Activated naive CD4-positive, alpha-beta T cell treated with anti-CD3 and anti-CD28 coated beads, Interleukin-2, amount 50 U/mL, for 24 hours (primary cell): ENCODE measurements at regions not wholly inside any gene's neighbourhood (a gene's known extent, or its start where the extent isn't known, plus 50 kb on each side); places are given as distances from the start of the nearest gene placed in this dataset.
"Not testable (repeated sequence)": the region's sequence is repeated elsewhere in the genome, so short reads cannot be mapped to it uniquely, and the experiment has no call there.

Experiments used
- H3K27ac Mint-ChIP-seq: one replicate; pipeline ENCODE4 v1.8.0; 2021; ENCODE audit warnings: mild to moderate bottlenecking, mixed read lengths
- H3K27me3 Mint-ChIP-seq: one replicate; pipeline ENCODE4 v1.8.0; 2021; ENCODE audit warnings: mixed read lengths
- H3K36me3 Mint-ChIP-seq: one replicate; pipeline ENCODE4 v1.8.0; 2021; ENCODE audit warnings: mixed read lengths
- H3K4me1 Mint-ChIP-seq: one replicate; pipeline ENCODE4 v1.8.0; 2021; ENCODE audit warnings: mixed read lengths
- H3K4me3 Mint-ChIP-seq: one replicate; pipeline ENCODE4 v1.8.0; 2021; ENCODE audit warnings: mild to moderate bottlenecking, mixed read lengths
- H3K9me3 Mint-ChIP-seq: one replicate; pipeline ENCODE4 v1.8.0; 2021; ENCODE audit warnings: mixed read lengths

DNA sequence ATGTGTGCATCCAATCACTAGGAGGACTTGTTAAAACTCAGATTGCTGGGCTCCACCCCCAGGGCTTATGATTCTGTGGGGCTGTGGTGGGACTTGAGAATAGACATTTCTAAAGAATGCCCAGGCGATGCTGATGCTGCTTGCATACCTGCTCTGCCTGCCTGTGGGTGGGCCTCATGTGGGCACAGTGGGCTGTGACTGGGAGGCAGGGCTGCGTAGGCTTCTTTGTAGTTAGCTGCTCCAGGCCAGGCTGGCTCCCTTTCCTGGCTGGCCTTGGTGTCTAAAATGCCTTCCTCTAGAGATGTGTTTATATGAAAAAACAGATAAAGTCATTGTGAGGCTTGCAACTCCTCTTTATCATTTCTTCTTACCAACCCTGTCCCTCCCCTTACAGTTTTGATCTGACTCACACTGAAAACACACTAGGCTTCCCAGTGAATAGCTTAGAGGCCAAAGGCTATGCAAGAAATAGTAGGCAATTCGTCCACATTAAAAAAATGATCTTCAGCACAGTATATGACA lies 495.5 kb upstream of the MAP3K7 start:
- H3K27me3 Mint-ChIP-seq: no peaks in the 10 kb centered on the region
- H3K4me1 Mint-ChIP-seq: no peaks in the 10 kb centered on the region
- H3K27ac Mint-ChIP-seq: no peak overlapping the region
- no peak overlapping the region for H3K4me3 Mint-ChIP-seq
- no peaks in the 10 kb centered on the region for H3K36me3 Mint-ChIP-seq
- no peaks in the 10 kb centered on the region for H3K9me3 Mint-ChIP-seq

DNA sequence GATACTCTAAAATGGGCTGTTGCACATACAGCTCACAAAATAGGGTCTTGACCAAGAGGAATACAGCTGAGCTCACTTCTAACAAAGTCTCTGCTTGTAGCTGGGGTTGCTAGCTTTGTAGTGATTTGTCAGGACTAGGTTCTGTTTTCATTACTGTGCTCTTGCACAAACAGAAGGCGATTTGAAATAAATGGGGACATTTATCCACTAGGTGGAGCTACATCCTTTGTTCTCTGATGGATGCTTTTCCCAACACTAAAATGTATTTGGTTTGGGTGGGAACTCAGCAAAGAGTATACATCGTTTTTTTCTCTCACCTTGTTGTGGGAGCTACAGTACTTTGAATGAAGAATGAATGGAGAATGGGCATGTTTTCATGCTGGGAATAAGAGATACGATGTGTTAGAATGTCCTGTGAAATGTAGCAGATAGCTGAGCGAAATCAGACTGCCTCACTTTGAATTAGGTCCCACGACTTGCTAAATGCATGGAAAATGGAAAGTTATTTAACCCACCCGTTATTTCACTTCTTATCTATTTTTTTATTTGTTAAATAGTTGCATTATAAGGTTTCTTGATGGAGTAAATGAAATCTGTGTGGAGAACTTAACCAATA lies 494.7 kb upstream of the MAP3K7 start:
- Mint-ChIP-seq H3K4me3 (no peak overlapping the region), H3K9me3 (no peaks in the 10 kb centered on the region), H3K27me3 (no peaks in the 10 kb centered on the region), H3K36me3 (no peaks in the 10 kb centered on the region), H3K4me1 (no peaks in the 10 kb centered on the region), H3K27ac (no peak overlapping the region)

DNA sequence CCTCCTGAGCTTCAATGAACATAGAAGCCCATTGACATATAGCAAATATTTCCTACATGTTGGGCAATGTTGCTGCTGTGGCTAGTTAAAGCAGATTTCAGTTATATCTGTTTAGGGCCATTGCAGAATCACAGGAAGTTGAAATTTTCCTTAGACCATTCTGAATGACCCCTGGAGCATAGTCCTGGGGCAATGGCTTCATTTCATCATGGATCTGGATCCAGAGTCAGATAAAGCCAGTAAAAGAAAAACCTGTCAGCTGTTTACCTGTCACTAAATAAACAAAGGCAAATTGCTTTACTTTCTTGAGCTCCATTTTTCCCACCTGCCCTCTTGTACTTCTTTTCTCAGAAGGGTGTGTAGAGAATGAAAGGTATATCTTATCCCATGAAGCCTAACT lies 494.0 kb upstream of the MAP3K7 start:
- Mint-ChIP-seq H3K4me3 (no peak overlapping the region), H3K36me3 (no peaks in the 10 kb centered on the region), H3K9me3 (no peaks in the 10 kb centered on the region), H3K27me3 (no peaks in the 10 kb centered on the region), H3K27ac (no peak overlapping the region), H3K4me1 (no peaks in the 10 kb centered on the region)

DNA sequence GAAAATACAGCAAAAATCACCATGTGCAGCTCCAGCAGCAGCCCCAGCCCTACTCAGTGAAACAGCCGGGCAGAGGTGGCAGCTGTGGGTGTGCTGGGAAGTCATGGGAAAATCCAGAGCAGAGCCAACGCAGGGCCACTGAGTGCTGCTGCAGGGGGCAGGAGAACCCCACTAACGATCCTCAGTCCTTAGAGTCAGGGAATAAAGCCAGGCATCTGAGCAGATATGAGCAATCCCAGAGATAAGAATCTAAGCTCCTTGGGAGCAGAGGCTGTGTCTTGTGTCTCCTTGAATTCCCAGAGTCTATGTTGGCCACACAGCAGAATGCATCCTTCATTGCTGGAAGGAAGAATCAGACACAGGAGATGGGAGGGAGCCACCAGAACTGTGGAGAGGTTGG lies 493.1 kb upstream of the MAP3K7 start:
- no peaks in the 10 kb centered on the region for H3K4me1 Mint-ChIP-seq
- H3K9me3 Mint-ChIP-seq: no peaks in the 10 kb centered on the region
- no peaks in the 10 kb centered on the region for H3K27me3 Mint-ChIP-seq
- H3K36me3 Mint-ChIP-seq: no peaks in the 10 kb centered on the region
- H3K4me3 Mint-ChIP-seq: no peak overlapping the region
- H3K27ac Mint-ChIP-seq: no peak overlapping the region

DNA sequence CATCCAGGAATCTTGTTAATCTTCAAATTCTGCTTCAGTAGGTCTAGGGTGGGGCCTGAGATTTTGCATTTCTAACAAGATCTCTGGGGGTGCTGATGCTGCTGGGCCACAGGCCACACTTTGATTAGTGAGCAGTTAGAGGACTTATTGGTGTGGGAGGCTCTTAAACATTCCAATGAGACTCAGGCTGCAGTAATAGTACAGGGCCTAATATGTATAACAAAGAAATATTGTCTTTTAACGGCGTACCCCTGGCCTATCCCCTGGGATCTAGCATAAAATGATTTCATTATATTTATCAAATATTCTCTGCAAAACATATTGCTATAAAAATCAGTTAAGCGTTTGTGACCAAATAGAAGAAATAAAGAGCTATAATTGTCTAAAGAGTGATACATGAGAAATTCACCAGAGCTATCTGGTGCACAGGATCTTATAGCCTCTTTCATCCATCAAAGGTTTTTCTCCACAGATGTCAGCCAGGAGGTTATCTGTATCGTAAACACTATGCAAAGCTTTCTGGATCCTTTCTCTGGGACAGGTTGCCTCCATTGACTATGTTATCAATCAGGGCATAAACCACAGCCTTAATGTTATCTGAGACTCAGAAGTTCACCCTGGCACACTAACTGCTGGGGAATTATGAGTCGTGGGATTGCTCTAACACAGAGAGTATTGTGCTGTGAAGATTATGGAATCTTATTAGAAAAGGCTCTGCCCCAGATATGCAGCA lies 488.5 kb upstream of the MAP3K7 start:
- H3K36me3 Mint-ChIP-seq: no peaks in the 10 kb centered on the region
- H3K27ac Mint-ChIP-seq: no peak overlapping the region
- H3K4me3 Mint-ChIP-seq: no peak overlapping the region
- no peaks in the 10 kb centered on the region for H3K9me3 Mint-ChIP-seq
- H3K4me1 Mint-ChIP-seq: no peaks in the 10 kb centered on the region
- no peaks in the 10 kb centered on the region for H3K27me3 Mint-ChIP-seq

DNA sequence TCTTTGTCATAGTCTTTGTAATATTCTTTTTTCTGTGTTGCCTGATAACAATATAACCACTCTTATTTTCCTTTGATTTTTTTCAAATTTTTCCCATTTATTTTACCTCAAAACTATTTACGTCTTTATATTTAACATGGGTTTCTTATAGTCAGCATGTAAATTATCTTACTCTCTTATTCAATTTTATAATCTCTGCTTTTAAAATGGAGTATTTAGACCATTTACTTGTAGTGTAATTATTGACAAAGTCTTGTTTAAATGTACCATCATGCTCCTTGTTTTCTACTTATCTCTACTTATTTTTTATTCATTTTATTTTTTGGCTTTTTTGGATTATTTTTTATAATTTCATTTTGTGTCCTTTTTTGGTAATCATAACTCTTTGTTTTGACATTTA lies 476.5 kb upstream of the MAP3K7 start:
- H3K36me3 Mint-ChIP-seq: no peaks in the 10 kb centered on the region
- H3K4me1 Mint-ChIP-seq: no peaks in the 10 kb centered on the region
- no peak overlapping the region for H3K4me3 Mint-ChIP-seq
- no peaks in the 10 kb centered on the region for H3K27me3 Mint-ChIP-seq
- H3K9me3 Mint-ChIP-seq: peaks cover 10% of the 10 kb centered on the region
- H3K27ac Mint-ChIP-seq: no peak overlapping the region

DNA sequence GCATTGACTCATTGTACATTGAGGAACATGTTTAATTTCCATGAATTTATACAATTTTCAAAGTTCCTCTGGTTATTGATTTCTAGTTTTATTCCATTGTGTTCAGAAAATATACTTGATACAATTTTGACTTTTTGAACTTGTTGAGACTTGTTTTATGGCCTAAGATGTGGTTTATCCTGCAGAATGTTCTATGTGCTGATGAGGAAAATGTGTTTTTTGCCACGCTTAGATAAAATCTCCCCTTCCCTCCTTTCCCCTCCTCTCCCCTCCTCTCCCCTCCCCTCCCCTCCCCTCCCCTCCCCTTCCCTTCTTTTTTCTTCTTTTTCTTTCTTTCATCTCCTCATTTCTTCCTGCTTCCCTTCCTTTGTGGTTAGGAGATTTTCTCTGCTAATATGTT lies 470.8 kb upstream of the MAP3K7 start:
- Mint-ChIP-seq H3K27ac (no peak overlapping the region), H3K9me3 (peaks cover 27% of the 10 kb centered on the region), H3K36me3 (no peaks in the 10 kb centered on the region), H3K27me3 (no peaks in the 10 kb centered on the region), H3K4me3 (no peak overlapping the region), H3K4me1 (no peaks in the 10 kb centered on the region)

DNA sequence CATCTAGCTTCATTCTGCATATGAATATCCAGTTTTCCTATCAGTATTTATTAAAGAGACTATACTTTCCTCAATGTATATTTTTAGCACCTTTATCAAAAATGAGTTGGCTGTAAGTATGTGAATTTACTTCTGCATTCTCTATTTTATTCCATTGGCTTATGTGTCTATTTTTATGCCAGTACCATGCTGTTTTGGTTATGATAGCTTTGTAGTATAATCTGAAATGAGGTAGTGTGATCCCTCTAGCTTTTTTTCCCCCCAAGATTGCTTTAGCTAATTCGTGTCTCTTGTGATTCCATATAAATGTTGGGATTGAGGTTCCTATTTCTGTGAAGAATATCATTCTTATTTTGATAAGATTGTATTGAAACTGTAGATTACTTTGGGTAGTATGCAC lies 469.1 kb upstream of the MAP3K7 start:
- H3K36me3 Mint-ChIP-seq: no peaks in the 10 kb centered on the region
- no peaks in the 10 kb centered on the region for H3K4me1 Mint-ChIP-seq
- H3K27me3 Mint-ChIP-seq: no peaks in the 10 kb centered on the region
- H3K4me3 Mint-ChIP-seq: no peak overlapping the region
- peaks cover 27% of the 10 kb centered on the region for H3K9me3 Mint-ChIP-seq
- no peak overlapping the region for H3K27ac Mint-ChIP-seq

DNA sequence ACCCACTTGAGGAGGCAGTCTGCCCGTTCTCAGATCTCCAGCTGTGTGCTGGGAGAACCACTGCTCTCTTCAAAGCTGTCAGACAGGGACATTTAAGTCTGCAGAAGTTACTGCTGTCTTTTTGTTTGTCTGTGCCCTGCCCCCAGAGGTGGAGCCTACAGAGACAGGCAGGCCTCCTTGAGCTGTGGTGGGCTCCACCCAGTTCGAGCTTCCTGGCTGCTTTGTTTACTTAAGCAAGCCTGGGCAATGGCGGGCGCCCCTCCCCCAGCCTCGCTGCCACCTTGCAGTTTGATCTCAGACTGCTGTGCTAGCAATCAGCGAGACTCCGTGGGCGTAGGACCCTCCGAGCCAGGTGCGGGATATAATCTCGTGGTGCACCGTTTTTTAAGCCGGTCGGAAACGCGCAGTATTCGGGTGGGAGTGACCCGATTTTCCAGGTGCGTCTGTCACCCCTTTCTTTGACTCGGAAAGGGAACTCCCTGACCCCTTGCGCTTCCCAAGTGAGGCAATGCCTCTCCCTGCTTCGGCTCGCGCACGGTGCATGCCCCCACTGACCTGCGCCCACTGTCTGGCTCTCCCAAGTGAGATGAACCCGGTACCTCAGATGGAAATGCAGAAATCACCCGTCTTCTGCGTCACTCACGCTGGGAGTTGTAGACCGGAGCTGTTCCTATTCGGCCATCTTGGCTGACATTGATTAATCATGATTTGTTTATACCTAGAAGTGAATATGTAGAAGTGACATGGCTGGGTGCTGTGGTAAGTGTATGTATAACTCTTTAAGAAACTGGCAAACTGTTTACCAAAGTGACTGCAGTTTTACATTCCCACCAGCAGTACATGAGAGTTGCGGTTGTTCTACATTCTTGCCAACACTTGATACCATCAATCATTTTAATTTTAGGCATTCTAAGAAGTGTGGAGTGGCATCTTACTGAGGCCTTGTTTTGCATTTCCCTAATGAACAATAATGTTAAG lies 465.9 kb upstream of the MAP3K7 start:
- peaks cover 17% of the 10 kb centered on the region for H3K9me3 Mint-ChIP-seq
- not testable (repeated sequence) for H3K4me1 Mint-ChIP-seq, H3K4me3 Mint-ChIP-seq, H3K36me3 Mint-ChIP-seq, H3K27ac Mint-ChIP-seq, H3K27me3 Mint-ChIP-seq

DNA sequence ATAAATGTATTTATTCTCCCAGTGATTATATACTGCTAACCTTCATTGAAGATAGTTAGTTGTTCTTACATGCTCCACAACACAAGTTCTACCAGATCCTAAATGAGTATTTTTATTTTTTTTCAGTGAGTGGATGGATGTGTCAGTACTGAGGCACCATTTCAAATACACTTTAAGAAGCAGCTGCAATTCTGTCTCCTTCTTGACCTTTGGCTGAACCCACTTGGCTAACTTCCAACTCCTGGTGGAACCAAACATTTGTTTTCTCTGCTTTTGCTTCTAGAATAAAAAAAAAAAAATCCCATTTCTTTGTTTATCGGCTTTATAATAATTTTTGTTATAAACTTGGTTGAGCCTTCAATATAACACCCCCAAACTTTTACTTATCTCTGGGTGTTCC lies 458.3 kb upstream of the MAP3K7 start:
- Mint-ChIP-seq H3K4me3 (no peak overlapping the region), H3K9me3 (peaks cover 8% of the 10 kb centered on the region), H3K36me3 (no peaks in the 10 kb centered on the region), H3K27ac (no peak overlapping the region), H3K4me1 (no peaks in the 10 kb centered on the region), H3K27me3 (no peaks in the 10 kb centered on the region)

DNA sequence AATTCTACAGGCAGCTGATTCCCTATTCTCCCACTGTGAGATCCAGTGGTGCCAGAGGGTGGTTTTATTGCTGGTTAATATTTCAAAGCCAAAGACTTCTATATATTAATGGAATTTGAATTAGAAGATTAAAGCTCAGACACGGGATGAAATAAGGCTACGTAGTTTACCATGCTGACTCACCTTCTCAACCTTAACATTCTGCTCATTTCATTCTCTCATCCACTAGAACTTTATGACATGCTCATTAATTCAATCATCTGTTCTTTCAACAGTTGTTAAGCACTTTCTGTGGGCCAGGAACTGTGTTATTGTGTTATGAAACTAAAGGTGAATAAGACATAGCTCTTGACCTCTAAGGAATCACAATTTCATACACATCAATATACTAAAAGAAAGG lies 456.9 kb upstream of the MAP3K7 start:
- Mint-ChIP-seq H3K4me3 (no peak overlapping the region), H3K9me3 (peaks cover 8% of the 10 kb centered on the region), H3K4me1 (no peaks in the 10 kb centered on the region)

DNA sequence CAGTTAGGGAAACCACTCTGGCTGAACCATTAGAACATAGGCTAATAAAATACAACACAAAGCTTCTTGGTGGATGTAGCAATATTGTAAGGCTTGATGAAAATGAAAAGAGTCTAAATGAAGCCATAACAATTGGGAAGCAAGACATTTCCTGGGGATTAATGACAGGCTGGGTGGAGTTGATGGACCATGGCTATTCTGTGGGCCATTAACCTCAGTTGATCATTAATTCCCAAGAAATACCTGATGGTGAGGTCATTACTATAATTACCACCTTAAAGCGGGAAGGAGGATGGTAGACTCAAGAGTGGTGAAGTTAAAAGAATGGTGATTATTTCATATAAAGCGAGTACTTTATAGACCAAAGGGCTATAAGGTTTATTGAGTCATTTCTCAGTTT lies 455.8 kb upstream of the MAP3K7 start:
- Mint-ChIP-seq H3K27me3 (no peaks in the 10 kb centered on the region), H3K4me3 (no peak overlapping the region), H3K4me1 (no peaks in the 10 kb centered on the region), H3K36me3 (no peaks in the 10 kb centered on the region), H3K9me3 (peaks cover 8% of the 10 kb centered on the region), H3K27ac (no peak overlapping the region)

More for the DNA sequence above, 456.9 kb upstream of the MAP3K7 start:
- Mint-ChIP-seq H3K27me3 (no peaks in the 10 kb centered on the region), H3K36me3 (no peaks in the 10 kb centered on the region), H3K27ac (no peak overlapping the region)

DNA sequence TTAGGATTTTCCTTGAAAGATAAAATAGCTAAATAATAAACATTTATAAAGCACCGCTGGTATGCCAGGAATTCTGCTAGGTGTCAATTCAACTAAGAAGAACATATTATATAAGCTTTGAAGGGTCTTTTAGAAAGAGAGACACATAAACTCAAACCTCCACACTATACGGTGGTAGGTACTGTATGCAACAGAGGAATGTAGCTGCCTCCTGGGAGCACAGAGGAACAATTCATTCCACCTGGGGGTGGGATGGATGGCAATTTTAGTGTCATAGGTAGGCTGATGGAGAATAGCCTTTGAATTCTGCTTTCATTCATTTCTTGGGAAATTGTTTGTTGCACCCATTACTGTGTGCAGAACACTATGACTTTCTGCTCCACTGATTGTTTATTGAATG lies 447.1 kb upstream of the MAP3K7 start:
- H3K27me3 Mint-ChIP-seq: peaks cover 6% of the 10 kb centered on the region
- no peaks in the 10 kb centered on the region for H3K9me3 Mint-ChIP-seq
- H3K27ac Mint-ChIP-seq: no peak overlapping the region
- no peaks in the 10 kb centered on the region for H3K36me3 Mint-ChIP-seq
- H3K4me3 Mint-ChIP-seq: no peak overlapping the region
- no peaks in the 10 kb centered on the region for H3K4me1 Mint-ChIP-seq

DNA sequence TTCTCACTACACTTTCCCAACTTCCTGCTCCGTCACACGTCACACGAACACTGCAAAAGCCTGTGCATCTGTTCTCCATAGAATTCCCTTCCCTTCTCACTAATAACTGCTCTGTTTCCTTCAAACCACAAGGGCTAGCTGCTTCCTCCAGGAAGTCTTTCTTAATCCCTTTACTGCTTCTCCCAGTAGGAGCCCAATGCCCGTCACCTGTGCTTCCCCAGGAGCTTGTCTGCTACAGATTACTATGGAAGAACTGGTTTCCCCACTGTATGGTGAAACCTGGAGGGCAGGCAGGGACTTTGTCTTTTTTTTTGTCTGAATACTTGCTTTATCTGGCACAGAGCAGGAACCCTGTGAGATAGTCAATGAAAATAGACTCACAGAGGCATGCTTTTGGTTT lies 444.7 kb upstream of the MAP3K7 start:
- Mint-ChIP-seq H3K27ac (no peak overlapping the region), H3K36me3 (no peaks in the 10 kb centered on the region), H3K27me3 (peaks cover 6% of the 10 kb centered on the region), H3K4me1 (no peaks in the 10 kb centered on the region), H3K4me3 (no peak overlapping the region), H3K9me3 (no peaks in the 10 kb centered on the region)

DNA sequence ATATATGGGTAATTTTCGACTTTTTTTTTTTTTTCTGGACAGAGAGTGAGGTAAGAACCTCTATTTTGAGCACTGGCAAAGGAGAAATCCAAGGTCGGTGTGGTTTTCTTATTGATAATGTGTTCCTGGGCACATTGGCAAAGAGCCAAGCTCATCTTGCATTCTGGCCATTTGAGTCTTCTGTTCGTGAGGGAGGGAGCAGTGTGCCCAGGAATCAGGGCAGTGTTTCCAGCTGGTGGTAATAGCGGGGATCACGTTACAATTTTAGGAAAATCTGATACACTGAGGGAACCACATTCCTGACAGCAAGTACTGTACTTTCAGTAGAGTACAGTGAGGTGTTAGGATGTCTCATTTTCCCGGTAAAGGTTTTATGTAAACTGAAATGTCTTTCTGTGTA lies 442.3 kb upstream of the MAP3K7 start:
- H3K4me3 Mint-ChIP-seq: no peak overlapping the region
- no peaks in the 10 kb centered on the region for H3K9me3 Mint-ChIP-seq
- H3K4me1 Mint-ChIP-seq: no peaks in the 10 kb centered on the region
- H3K27me3 Mint-ChIP-seq: peaks cover 6% of the 10 kb centered on the region
- H3K27ac Mint-ChIP-seq: no peak overlapping the region
- no peaks in the 10 kb centered on the region for H3K36me3 Mint-ChIP-seq

DNA sequence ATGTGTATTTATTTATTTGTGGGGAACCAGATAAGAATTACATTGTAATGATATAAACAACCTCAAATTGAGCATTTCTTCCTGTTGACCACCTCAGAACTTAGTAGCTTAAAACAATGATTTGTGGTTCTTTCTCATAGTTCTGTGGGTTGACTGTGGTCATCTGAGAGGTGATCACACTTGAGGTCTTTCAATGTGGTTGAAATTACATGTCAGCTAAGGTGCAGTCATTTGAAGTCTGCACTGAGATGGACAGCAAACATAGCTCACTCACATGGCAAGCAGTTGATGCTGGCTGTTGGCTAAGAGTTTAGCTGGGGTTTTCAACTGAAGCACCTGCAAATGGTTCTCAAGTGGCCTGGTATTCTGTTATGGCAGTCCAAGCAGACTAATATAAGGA lies 436.7 kb upstream of the MAP3K7 start:
- Mint-ChIP-seq H3K4me1 (no peaks in the 10 kb centered on the region), H3K4me3 (no peak overlapping the region), H3K9me3 (no peaks in the 10 kb centered on the region), H3K27me3 (peaks cover 4% of the 10 kb centered on the region), H3K27ac (no peak overlapping the region), H3K36me3 (no peaks in the 10 kb centered on the region)
